Colonic mucosa (tissue), 4 donors: ENCODE measurements at regions not wholly inside any gene's neighbourhood (a gene's known extent, or its start where the extent isn't known, plus 50 kb on each side); places are given as distances from the start of the nearest gene placed in this dataset.

ENCODE experiments used
- DNase-seq: peaks from one replicate; pipeline ENCODE4 v3.0.0-alpha.2; 2020
- H3K27ac ChIP-seq: fragments of 200-600 bp; one replicate; pipeline ENCODE4 v1.8.0; 2021
- H3K27me3 ChIP-seq: fragments of 200-600 bp; one replicate; pipeline ENCODE4 v1.8.0; 2021
- H3K36me3 ChIP-seq: fragments of 200-600 bp; one replicate; pipeline ENCODE4 v1.8.0; 2021
- H3K4me1 ChIP-seq: fragments of 200-600 bp; one replicate; pipeline ENCODE4 v1.8.0; 2021; ENCODE audit warnings: mild to moderate bottlenecking
- H3K4me3 ChIP-seq: fragments of 200-600 bp; one replicate; pipeline ENCODE4 v1.8.0; 2021
- H3K9ac ChIP-seq, 2 donors: one replicate each; pipeline ENCODE4 v1.7.0; 2013; ENCODE audit warnings: control low read depth in 2 of 2, low read depth in 2 of 2, low read length in 2 of 2
- H3K9me3 ChIP-seq: fragments of 200-600 bp; one replicate; pipeline ENCODE4 v1.8.0; 2021
- CTCF ChIP-seq: fragments of 200-600 bp; IDR thresholded peaks from one replicate; pipeline ENCODE4 v1.8.0; 2022; ENCODE audit warnings: antibody characterized with exemption, mild to moderate bottlenecking
- intact Hi-C: fragments of 100-400 bp; cut with DNase I; formaldehyde crosslinking; loops from one replicate; pipeline ENCODE4 v1.14.1; 2022
- donor health status: healthy.
- donor health status: DM: no; HTN: no; CAD: no.
- donor health status: DM: no; HTN: no; CAD: no.

- no peaks in the 10 kb centered on the region for H3K36me3 ChIP-seq
- H3K27me3 ChIP-seq, result no peaks in the 10 kb centered on the region
- intact Hi-C loops, result no loop called here
- no peaks in the 10 kb centered on the region for H3K4me1 ChIP-seq
- no peak overlapping the region for H3K9ac ChIP-seq
- no peak overlapping the region for H3K4me3 ChIP-seq
- H3K27ac ChIP-seq, result no peak overlapping the region
- no peaks in the 10 kb centered on the region for H3K9me3 ChIP-seq
- TF ChIP-seq CTCF, result no peak
- DNase-seq, result no peak
These were observed 116.0 kb upstream of the TMPRSS2 start for GRCh38 chr21:41623945-41624344.

GRCh38 chr21:41622831-41623548, 115.0 kb upstream of the TMPRSS2 start:
- H3K27me3 ChIP-seq, result no peaks in the 10 kb centered on the region
- TF ChIP-seq CTCF, result no peak
- H3K9ac ChIP-seq, result no peak overlapping the region
- no peaks in the 10 kb centered on the region for H3K9me3 ChIP-seq
- H3K27ac ChIP-seq, result no peak overlapping the region
- no peak overlapping the region for H3K4me3 ChIP-seq
- H3K36me3 ChIP-seq, result no peaks in the 10 kb centered on the region
- no peak for DNase-seq
- intact Hi-C loops, result no loop called here
- H3K4me1 ChIP-seq, result no peaks in the 10 kb centered on the region

GRCh38 chr21:41622201-41622600, 114.2 kb upstream of the TMPRSS2 start:
- Histone ChIP-seq H3K9ac (no peak overlapping the region), H3K27ac (no peak overlapping the region), H3K4me1 (no peaks in the 10 kb centered on the region), H3K27me3 (no peaks in the 10 kb centered on the region), H3K36me3 (no peaks in the 10 kb centered on the region), H3K9me3 (no peaks in the 10 kb centered on the region), H3K4me3 (no peak overlapping the region)
- no peak for DNase-seq
- TF ChIP-seq CTCF, result no peak
- intact Hi-C loops, result no loop called here

GRCh38 chr21:41621513-41621912, 113.6 kb upstream of the TMPRSS2 start:
- Histone ChIP-seq H3K27ac (no peak overlapping the region), H3K27me3 (no peaks in the 10 kb centered on the region), H3K4me3 (no peak overlapping the region), H3K9me3 (no peaks in the 10 kb centered on the region), H3K9ac (no peak overlapping the region), H3K4me1 (no peaks in the 10 kb centered on the region), H3K36me3 (no peaks in the 10 kb centered on the region)
- DNase-seq, result no peak
- intact Hi-C loops, result no loop called here
- TF ChIP-seq CTCF, result no peak

- H3K4me3 ChIP-seq, result no peak overlapping the region
- H3K9me3 ChIP-seq, result no peaks in the 10 kb centered on the region
- no peak overlapping the region for H3K9ac ChIP-seq
- no peak for TF ChIP-seq CTCF
- H3K27ac ChIP-seq, result no peak overlapping the region
- no peak for DNase-seq
- H3K4me1 ChIP-seq, result no peaks in the 10 kb centered on the region
- H3K36me3 ChIP-seq, result no peaks in the 10 kb centered on the region
- no peaks in the 10 kb centered on the region for H3K27me3 ChIP-seq
- intact Hi-C loops, result no loop called here
These were observed 113.0 kb upstream of the TMPRSS2 start for GRCh38 chr21:41620982-41621381.
